Endothelial cell of umbilical vein (primary cell): ENCODE measurements at regions not wholly inside any gene's neighbourhood (a gene's known extent, or its start where the extent isn't known, plus 50 kb on each side); places are given as distances from the start of the nearest gene placed in this dataset.

Experiments
- BruUV-seq: library from RNA; stranded (reverse); fragments of 400-500 nt; replicated peaks from 2 replicates; lab custom pipeline; 2021; lab: Mats Ljungman, UMichigan
- CTCF ChIA-PET: fragments of 300-600, 350-600 bp; sonication (Branson Sonifier 250); formaldehyde crosslinking; loops from one replicate; lab custom pipeline; 2021; ENCODE audit warnings: antibody characterized with exemption, inconsistent platforms; lab: Charles Lee
- POLR2A ChIA-PET: fragments of 300-600, 350-600 bp; sonication (Branson Sonifier 250); formaldehyde crosslinking; loops from one replicate; lab custom pipeline; 2021; ENCODE audit warnings: antibody characterized with exemption, inconsistent platforms; lab: Charles Lee
- DNase-seq: peaks from one replicate; pipeline ENCODE4 v3.0.0-alpha.2; 2011; ENCODE audit warnings: low read depth, low spot score
- FAIRE-seq: peaks from 2 replicates; lab custom pipeline; 2011; peaks lifted over from hg19 to GRCh38; lab: Jason Lieb, UNC
- H2AFZ ChIP-seq: 2 replicates; pipeline ENCODE4 v1.6.0; 2012; ENCODE audit warnings: low read depth, low read length, control low read depth, inconsistent platforms
- H3K27ac ChIP-seq: 2 replicates; pipeline ENCODE4 v1.5.1; 2011; ENCODE audit warnings: low read depth, mild to moderate bottlenecking, control low read depth, low read length, moderate library complexity; ENCODE audit not compliant: insufficient read depth
- H3K27me3 ChIP-seq, 2 experiments: 2 replicates each; pipeline versions ENCODE4 v1.6.0 to v1.6.1; 2011; ENCODE audit warnings: low read length in 2 of 2, mixed read lengths in 1 of 2; ENCODE audit not compliant: control insufficient read depth in 2 of 2, insufficient read depth in 2 of 2
- H3K36me3 ChIP-seq, 2 experiments: 2 replicates in 1 of 2; 3 replicates in 1 of 2; pipeline ENCODE4 v1.5.1; 2011; ENCODE audit warnings: low read length in 2 of 2, mild to moderate bottlenecking in 1 of 2, moderate library complexity in 1 of 2; ENCODE audit not compliant: control insufficient read depth in 2 of 2, insufficient read depth in 2 of 2; ENCODE audit errors: extremely low read depth in 1 of 2
- H3K4me1 ChIP-seq: 3 replicates; pipeline ENCODE4 v1.5.1; 2011; ENCODE audit warnings: mild to moderate bottlenecking, low read length; ENCODE audit not compliant: control insufficient read depth, insufficient read depth; ENCODE audit errors: extremely low read depth
- H3K4me2 ChIP-seq: 2 replicates; pipeline ENCODE4 v1.6.1; 2011; ENCODE audit warnings: low read length, control low read depth, mixed read lengths; ENCODE audit not compliant: insufficient read depth
- H3K4me3 ChIP-seq, 3 experiments: fragments of 200-600 bp in 1 of 3; sonication (generic), shearing (Covaris generic) in 1 of 3; replicated peaks in 1 of 3; 2 replicates each; pipeline ENCODE4 v1.5.1; 2011 to 2016; ENCODE audit warnings: control low read depth in 3 of 3, low read length in 3 of 3, mild to moderate bottlenecking in 2 of 3, inconsistent platforms in 1 of 3, low read depth in 1 of 3, moderate library complexity in 1 of 3; ENCODE audit not compliant: insufficient read depth in 1 of 3
- H3K79me2 ChIP-seq: 2 replicates; pipeline ENCODE4 v1.6.0; 2012; ENCODE audit warnings: low read length, inconsistent platforms; ENCODE audit not compliant: control insufficient read depth, insufficient read depth
- H3K9ac ChIP-seq: replicated peaks from 2 replicates; pipeline ENCODE3; 2011; ENCODE audit warnings: low read length, control low read depth; ENCODE audit not compliant: insufficient read depth; ENCODE audit errors: extremely low read depth
- H3K9me1 ChIP-seq: replicated peaks from 3 replicates; pipeline ENCODE4 v1.6.0; 2011; ENCODE audit warnings: mild to moderate bottlenecking, low read length; ENCODE audit not compliant: control insufficient read depth, insufficient read depth; ENCODE audit errors: extremely low read depth
- H3K9me3 ChIP-seq: replicated peaks from 2 replicates; pipeline ENCODE4 v1.5.1; 2012; ENCODE audit warnings: low read length, inconsistent platforms; ENCODE audit not compliant: control insufficient read depth, insufficient read depth
- H4K20me1 ChIP-seq: replicated peaks from 2 replicates; pipeline ENCODE3; 2011; ENCODE audit warnings: mild to moderate bottlenecking, low read length; ENCODE audit not compliant: control insufficient read depth, insufficient read depth; ENCODE audit errors: extremely low read depth
- CTCF ChIP-seq, 2 donors: IDR thresholded peaks; 1 replicate in 1 of 2; 2 replicates in 1 of 2; pipeline ENCODE4 v1.5.1; 2011; ENCODE audit warnings: low read length in 2 of 2, mild to moderate bottlenecking in 2 of 2, moderate library complexity in 2 of 2, control low read depth in 1 of 2, inconsistent platforms in 1 of 2, low read depth in 1 of 2; ENCODE audit not compliant: insufficient read depth in 1 of 2; ENCODE audit errors: extremely low read depth in 1 of 2
- EZH2 ChIP-seq: IDR thresholded peaks from 2 replicates; pipeline ENCODE4 v1.6.1; 2012; ENCODE audit warnings: borderline replicate concordance, low read depth, mild to moderate bottlenecking, moderate library complexity, low read length, inconsistent platforms; ENCODE audit not compliant: severe bottlenecking
- FOS ChIP-seq: IDR thresholded peaks from 2 replicates; pipeline ENCODE4 v1.6.1; 2011; ENCODE audit warnings: mild to moderate bottlenecking, low read length, moderate library complexity, borderline replicate concordance; ENCODE audit not compliant: insufficient read depth
- GATA2 ChIP-seq: IDR thresholded peaks from 2 replicates; pipeline ENCODE4 v1.7.0; 2011; ENCODE audit warnings: low read depth, mild to moderate bottlenecking, moderate library complexity, mixed read lengths, low read length; ENCODE audit not compliant: insufficient read length, insufficient read depth
- JUN ChIP-seq: IDR thresholded peaks from 2 replicates; pipeline ENCODE4 v1.6.1; 2011; ENCODE audit warnings: borderline replicate concordance, low read depth; ENCODE audit not compliant: insufficient read length, insufficient read depth
- MYC ChIP-seq: IDR thresholded peaks from one replicate; pipeline ENCODE4 v1.6.1; 2011; ENCODE audit warnings: mild to moderate bottlenecking, low read depth, low read length
- POLR2A ChIP-seq: IDR thresholded peaks from 2 replicates; pipeline ENCODE4 v1.6.1; 2012; ENCODE audit warnings: low read depth, mild to moderate bottlenecking, control low read depth, low read length
- POLR2AphosphoS5 ChIP-seq: IDR thresholded peaks from 2 replicates; pipeline ENCODE4 v1.6.1; 2012; ENCODE audit warnings: low read depth, mild to moderate bottlenecking, control low read depth, low read length, moderate library complexity; ENCODE audit not compliant: insufficient read depth
- dilution Hi-C: fragments of 300-500 bp; cut with MboI; formaldehyde crosslinking; loops from one replicate; pipeline ENCODE4 v1.15.0; 2019; ENCODE audit warnings: low sequenced_read_pairs; ENCODE audit not compliant: extremely low pct_ligation_motif_present
- intact Hi-C: fragments of 100-400 bp; cut with micrococcal nuclease; formaldehyde crosslinking; loops from one replicate; pipeline ENCODE4 v1.10.0; 2022
- TF ChIP-seq, protein P1 (sequence below): IDR thresholded peaks from 2 replicates; pipeline ENCODE4 v1.6.1; 2011; ENCODE audit not compliant: insufficient read depth, insufficient read length

- no peak for DNase-seq
- Histone ChIP-seq H2AFZ (no peak overlapping the region), H3K4me1 (no peaks in the 10 kb centered on the region), H3K27me3 (no peaks in the 10 kb centered on the region), H3K36me3 (no peaks in the 10 kb centered on the region), H3K79me2 (no peaks in the 10 kb centered on the region), H3K4me3 (no peak overlapping the region), H4K20me1 (no peaks in the 10 kb centered on the region), H3K9ac (no peak overlapping the region), H3K9me3 (peaks cover 4% of the 10 kb centered on the region), H3K4me2 (no peak overlapping the region), H3K27ac (no peak overlapping the region), H3K9me1 (no peaks in the 10 kb centered on the region)
- no TSS peak for BruUV-seq
- ChIA-PET POLR2A (no interaction called here), CTCF (no interaction called here)
- no peak for TF ChIP-seq GATA2
- no peak for TF ChIP-seq CTCF (IDR thresholded peaks at IDR 0.05; ENCODE audit: extremely low read depth in 1 of 2, insufficient read depth in 1 of 2, low read depth in 1 of 2, low read length in 2 of 2)
- TF ChIP-seq MYC = no peak
- intact Hi-C loops (no loop called here), dilution Hi-C loops (no loop called here)
- no peak for FAIRE-seq
Measured at GRCh38 chr4:179441596-179441995, 1999.4 kb upstream of the AGA start.

GRCh38 chr4:179447308-179447707 lies 2005.1 kb upstream of the AGA start:
- intact Hi-C loops (no loop called here), dilution Hi-C loops (no loop called here)
- TF ChIP-seq CTCF (IDR thresholded peaks at IDR 0.05; ENCODE audit: extremely low read depth in 1 of 2, insufficient read depth in 1 of 2, low read depth in 1 of 2, low read length in 2 of 2) (no peak), JUN (no peak), FOS (no peak), POLR2AphosphoS5 (no peak), MYC (no peak), GATA2 (no peak), EZH2 (no peak), POLR2A (no peak)
- TF ChIP-seq, protein P1, sequence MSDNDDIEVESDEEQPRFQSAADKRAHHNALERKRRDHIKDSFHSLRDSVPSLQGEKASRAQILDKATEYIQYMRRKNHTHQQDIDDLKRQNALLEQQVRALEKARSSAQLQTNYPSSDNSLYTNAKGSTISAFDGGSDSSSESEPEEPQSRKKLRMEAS = no peak
- H3K79me2 ChIP-seq = no peaks in the 10 kb centered on the region
- FAIRE-seq (no peak), DNase-seq (no peak)
- no peaks in the 10 kb centered on the region for H3K4me1 ChIP-seq
- H3K9me1 ChIP-seq = no peaks in the 10 kb centered on the region
- H4K20me1 ChIP-seq = no peaks in the 10 kb centered on the region
- ChIA-PET CTCF (no interaction called here), POLR2A (no interaction called here)
- BruUV-seq = no TSS peak
- no peak overlapping the region for H3K4me2 ChIP-seq
- H3K36me3 ChIP-seq = no peaks in the 10 kb centered on the region
- H3K27ac ChIP-seq = no peak overlapping the region
- no peak overlapping the region for H2AFZ ChIP-seq
- H3K9ac ChIP-seq = no peak overlapping the region
- H3K9me3 ChIP-seq = peaks cover 2% of the 10 kb centered on the region
- no peaks in the 10 kb centered on the region for H3K27me3 ChIP-seq
- no peak overlapping the region for H3K4me3 ChIP-seq
